ENCODE measurements at regions not wholly inside any gene's neighbourhood (a gene's known extent, or its start where the extent isn't known, plus 50 kb on each side); places are given as distances from the start of the nearest gene placed in this dataset.

- TF ChIP-seq CTCF (IDR thresholded peaks at IDR 0.05; ENCODE audit: low read depth, low read length): no peak
- no peak for TF ChIP-seq EZH2phosphoT487 (IDR thresholded peaks at IDR 0.05; ENCODE audit: low read depth)
These were observed 273.9 kb upstream of the MGMT start for GRCh38 chr10:129193148-129193547.

All from OCI-LY3 (cell line).